ENCODE measurements at regions not wholly inside any gene's neighbourhood (a gene's known extent, or its start where the extent isn't known, plus 50 kb on each side); places are given as distances from the start of the nearest gene placed in this dataset.
"Not testable (repeated sequence)": the region's sequence is repeated elsewhere in the genome, so short reads cannot be mapped to it uniquely, and the experiment has no call there.

DNA sequence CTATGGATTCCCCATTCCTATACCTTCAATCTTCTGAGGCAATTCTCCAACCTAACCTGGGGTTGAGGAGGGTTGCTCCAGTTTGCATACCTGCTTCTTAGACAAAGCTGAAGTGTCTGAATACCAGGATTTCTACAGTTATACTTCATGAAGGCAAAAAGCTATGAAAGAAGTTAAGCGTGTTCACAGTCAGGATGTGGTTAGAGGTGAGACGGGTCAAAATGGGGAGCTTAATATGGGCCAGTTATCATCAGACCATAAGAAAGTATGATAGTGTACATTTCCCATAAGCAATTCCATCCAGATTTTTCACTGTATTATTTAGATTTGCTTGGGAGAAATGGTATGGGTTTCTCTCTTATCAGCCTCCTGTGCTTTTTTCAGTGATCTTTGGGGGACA is 156.9 kb upstream of the FER start:
- no peak for DNase-seq
- no peak for TF ChIP-seq GATA1 (IDR thresholded peaks at IDR 0.05; ENCODE audit: low read depth, low read length)
- TF ChIP-seq POLR2A (IDR thresholded peaks at IDR 0.05; ENCODE audit: low read length), result no peak

DNA sequence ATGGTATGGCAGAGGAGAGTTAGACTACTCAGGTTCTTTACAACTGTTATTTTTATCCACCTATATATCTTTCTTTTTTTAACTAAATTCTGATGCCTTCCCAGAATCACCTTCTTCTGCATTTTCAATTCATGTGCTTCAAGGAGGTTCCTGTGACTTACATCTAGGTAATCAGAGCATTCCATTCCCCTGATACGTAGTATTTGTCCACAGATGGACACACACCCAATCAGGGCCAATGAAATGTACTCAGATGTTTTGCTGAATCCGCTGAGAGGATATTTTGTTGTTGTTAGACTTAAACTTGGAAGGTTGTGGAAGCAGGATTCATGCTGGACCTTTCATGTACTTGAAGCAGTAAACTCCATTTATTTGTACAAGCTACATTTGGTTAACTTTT is 159.4 kb upstream of the FER start:
- no peak for DNase-seq
- TF ChIP-seq POLR2A (IDR thresholded peaks at IDR 0.05; ENCODE audit: low read length) (no peak), GATA1 (IDR thresholded peaks at IDR 0.05; ENCODE audit: low read depth, low read length) (no peak)

DNA sequence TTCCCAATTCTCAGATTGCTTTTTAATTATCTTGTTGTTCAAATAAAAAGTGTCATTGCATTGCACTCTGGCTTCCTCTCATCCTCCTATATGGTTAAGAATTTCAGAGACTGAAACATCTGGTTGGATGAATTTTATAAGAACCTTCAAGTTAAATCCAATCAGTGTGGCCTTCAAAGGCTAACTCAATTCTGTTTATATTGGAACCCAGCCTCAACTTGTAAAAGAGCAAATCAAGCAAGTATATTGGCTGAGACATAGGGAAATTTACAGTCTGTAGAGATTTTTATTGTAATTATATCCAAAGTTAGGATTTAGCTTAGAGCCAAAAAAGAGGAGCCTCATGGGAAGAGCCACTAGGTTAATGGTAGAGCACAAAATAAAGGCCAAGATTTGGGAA is 159.9 kb upstream of the FER start:
- DNase-seq, result no peak
- no peak for TF ChIP-seq POLR2A (IDR thresholded peaks at IDR 0.05; ENCODE audit: low read length)
- no peak for TF ChIP-seq GATA1 (IDR thresholded peaks at IDR 0.05; ENCODE audit: low read depth, low read length)

DNA sequence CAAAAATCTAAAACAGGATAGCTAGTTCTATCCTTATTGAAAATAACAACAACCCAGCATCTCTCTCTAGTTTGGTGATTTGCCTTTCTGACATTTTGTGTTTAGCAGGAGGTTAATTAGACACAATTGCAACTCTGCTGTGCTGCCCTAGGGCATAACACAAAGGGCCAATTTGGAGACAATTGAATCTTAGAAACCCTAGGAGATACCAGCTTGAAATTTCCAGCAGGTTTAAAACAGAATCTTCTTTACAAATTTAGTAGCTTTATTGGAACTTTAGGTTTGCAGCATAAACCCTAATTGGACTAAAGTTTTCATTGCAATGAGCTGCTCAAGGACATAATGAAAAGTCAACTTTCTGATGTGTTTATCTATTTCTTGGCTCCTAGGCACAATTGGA is 166.7 kb upstream of the FER start:
- DNase-seq, result no peak
- TF ChIP-seq POLR2A (IDR thresholded peaks at IDR 0.05; ENCODE audit: low read length), result no peak
- TF ChIP-seq GATA1 (IDR thresholded peaks at IDR 0.05; ENCODE audit: low read depth, low read length), result no peak

GRCh38 chr5:108579236-108579635 is 168.5 kb upstream of the FER start:
- TF ChIP-seq GATA1 (IDR thresholded peaks at IDR 0.05; ENCODE audit: low read depth, low read length) (no peak), POLR2A (IDR thresholded peaks at IDR 0.05; ENCODE audit: low read length) (no peak)
- no peak for DNase-seq

GRCh38 chr5:108578791-108579190 is 168.9 kb upstream of the FER start:
- no peak for TF ChIP-seq POLR2A (IDR thresholded peaks at IDR 0.05; ENCODE audit: low read length)
- no peak for TF ChIP-seq GATA1 (IDR thresholded peaks at IDR 0.05; ENCODE audit: low read depth, low read length)
- no peak for DNase-seq

DNA sequence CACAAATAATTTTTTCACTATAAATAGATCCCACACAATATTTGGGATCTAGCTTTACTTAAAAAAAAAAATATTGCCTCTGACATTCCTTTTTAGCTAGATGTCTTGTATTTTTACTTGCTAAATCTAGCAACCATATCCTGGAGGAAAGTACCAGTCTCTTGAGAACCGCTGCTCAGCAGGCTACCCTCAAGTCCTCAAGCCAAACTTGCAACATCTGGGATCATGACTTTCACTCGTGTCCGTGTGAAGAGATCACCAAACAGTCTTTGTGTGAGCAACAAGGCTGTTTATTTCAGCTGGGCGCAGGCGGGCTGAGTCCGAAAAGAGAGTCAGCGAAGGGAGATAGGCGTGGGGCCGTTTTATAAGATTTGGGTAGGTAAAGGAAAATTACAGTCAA is 180.3 kb upstream of the FER start:
- no peak for TF ChIP-seq POLR2A (IDR thresholded peaks at IDR 0.05; ENCODE audit: low read length)
- TF ChIP-seq GATA1 (IDR thresholded peaks at IDR 0.05; ENCODE audit: low read depth, low read length), result no peak
- no peak for DNase-seq

GRCh38 chr5:108564441-108564840 is 182.5 kb upstream of the FBXL17 start:
- TF ChIP-seq GATA1 (IDR thresholded peaks at IDR 0.05; ENCODE audit: low read depth, low read length) (no peak), POLR2A (IDR thresholded peaks at IDR 0.05; ENCODE audit: low read length) (no peak)
- no peak for DNase-seq

- TF ChIP-seq GATA1 (IDR thresholded peaks at IDR 0.05; ENCODE audit: low read depth, low read length), result no peak
- TF ChIP-seq POLR2A (IDR thresholded peaks at IDR 0.05; ENCODE audit: low read length), result no peak
- DNase-seq, result no peak
These were observed 180.2 kb upstream of the FBXL17 start for GRCh38 chr5:108562205-108562454.

DNA sequence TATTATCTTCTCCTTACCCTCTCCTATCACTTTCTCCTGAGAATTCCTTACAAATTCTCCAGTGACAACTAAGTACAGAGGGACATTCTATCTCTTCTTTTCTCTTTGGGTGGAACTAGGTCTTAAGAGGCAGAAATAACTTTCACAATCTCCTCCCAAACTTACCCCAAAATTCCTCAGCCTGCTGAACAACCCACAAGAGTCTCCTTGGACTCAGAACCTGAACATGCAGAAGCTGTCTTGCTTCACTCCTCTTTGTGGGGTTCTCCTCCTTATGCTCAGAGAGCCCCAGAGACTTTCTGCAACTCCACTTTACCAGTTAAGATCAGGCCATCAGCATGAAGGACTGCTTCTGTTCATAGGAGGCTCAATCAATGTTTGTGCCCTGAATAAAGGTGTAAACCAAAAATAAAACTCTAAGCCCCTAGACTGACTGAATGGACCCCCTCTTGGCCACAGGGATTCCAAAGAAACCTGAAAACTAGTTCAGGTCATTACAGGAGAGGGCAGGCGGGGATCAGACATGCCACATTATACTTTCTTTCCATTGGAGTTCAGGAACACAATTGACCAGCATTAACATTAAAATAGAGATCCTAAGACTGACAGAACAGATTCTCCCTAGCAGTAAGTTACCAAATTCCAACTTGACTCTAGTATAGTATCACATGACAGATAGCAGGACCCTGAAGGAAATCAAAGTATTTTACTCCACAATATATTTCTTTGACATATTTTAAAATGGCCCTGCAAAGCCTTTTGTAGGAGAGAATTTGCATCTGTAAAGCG is 179.7 kb upstream of the FBXL17 start:
- no peak for DNase-seq
- no peak for TF ChIP-seq GATA1 (IDR thresholded peaks at IDR 0.05; ENCODE audit: low read depth, low read length)
- TF ChIP-seq POLR2A (IDR thresholded peaks at IDR 0.05; ENCODE audit: low read length), result no peak

GRCh38 chr5:108560581-108560980 is 178.7 kb upstream of the FBXL17 start:
- TF ChIP-seq POLR2A (IDR thresholded peaks at IDR 0.05; ENCODE audit: low read length) (no peak), GATA1 (IDR thresholded peaks at IDR 0.05; ENCODE audit: low read depth, low read length) (no peak)
- no peak for DNase-seq

DNA sequence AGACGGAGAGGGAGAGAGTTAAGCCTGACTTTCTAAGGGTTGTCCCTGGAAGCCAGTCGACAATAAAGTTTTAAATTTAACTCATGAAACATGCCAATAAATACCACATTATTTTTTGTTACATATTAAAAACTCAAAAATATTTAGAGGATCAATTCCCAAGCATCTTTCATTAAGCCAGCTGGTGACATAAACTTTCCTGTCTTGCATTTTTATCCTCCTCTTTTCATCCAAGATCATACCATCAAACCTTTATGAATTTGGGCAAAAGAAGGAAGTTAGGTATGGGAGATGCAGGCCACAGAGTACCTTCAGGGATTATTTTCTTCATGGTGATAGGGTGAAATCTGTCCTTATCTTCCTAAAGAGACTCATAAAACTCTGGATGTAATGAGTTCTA is 178.3 kb upstream of the FBXL17 start:
- no peak for TF ChIP-seq POLR2A (IDR thresholded peaks at IDR 0.05; ENCODE audit: low read length)
- TF ChIP-seq GATA1 (IDR thresholded peaks at IDR 0.05; ENCODE audit: low read depth, low read length), result no peak

GRCh38 chr5:108558840-108559239 is 176.9 kb upstream of the FBXL17 start:
- not testable (repeated sequence) for DNase-seq

More for the DNA sequence above, 178.3 kb upstream of the FBXL17 start:
- DNase-seq, result no peak

GRCh38 chr5:108558142-108558541 is 176.2 kb upstream of the FBXL17 start:
- DNase-seq, result not testable (repeated sequence)

DNA sequence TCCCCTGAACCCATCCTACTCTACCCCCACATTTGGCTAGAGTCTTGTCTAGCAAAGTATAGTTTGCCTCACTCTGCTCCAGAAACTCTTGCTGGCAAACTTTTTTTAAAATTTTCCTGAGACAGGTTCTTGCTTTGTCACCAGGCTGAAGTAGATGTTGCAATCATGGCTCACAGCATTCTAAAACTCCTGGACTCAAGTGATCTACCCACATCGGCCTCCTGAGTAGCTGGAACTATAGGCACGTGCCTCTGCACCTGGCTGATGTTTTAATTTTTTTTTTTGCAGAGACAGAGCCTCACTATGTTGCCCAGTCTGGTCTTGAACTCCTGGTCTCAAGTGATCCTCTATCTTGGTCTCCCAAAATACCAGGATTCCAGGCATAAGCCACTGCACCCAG is 175.8 kb upstream of the FBXL17 start:
- DNase-seq, result no peak
- no peak for TF ChIP-seq POLR2A (IDR thresholded peaks at IDR 0.05; ENCODE audit: low read length)
- TF ChIP-seq GATA1 (IDR thresholded peaks at IDR 0.05; ENCODE audit: low read depth, low read length), result no peak

Data from erythroblast (primary cell).